Colonic mucosa (tissue), 4 donors: ENCODE measurements at regions not wholly inside any gene's neighbourhood (a gene's known extent, or its start where the extent isn't known, plus 50 kb on each side); places are given as distances from the start of the nearest gene placed in this dataset.

ENCODE experiments used
- DNase-seq: peaks from one replicate; pipeline ENCODE4 v3.0.0-alpha.2; 2020
- H3K27ac ChIP-seq: fragments of 200-600 bp; one replicate; pipeline ENCODE4 v1.8.0; 2021
- H3K27me3 ChIP-seq: fragments of 200-600 bp; one replicate; pipeline ENCODE4 v1.8.0; 2021
- H3K36me3 ChIP-seq: fragments of 200-600 bp; one replicate; pipeline ENCODE4 v1.8.0; 2021
- H3K4me1 ChIP-seq: fragments of 200-600 bp; one replicate; pipeline ENCODE4 v1.8.0; 2021; ENCODE audit warnings: mild to moderate bottlenecking
- H3K4me3 ChIP-seq: fragments of 200-600 bp; one replicate; pipeline ENCODE4 v1.8.0; 2021
- H3K9ac ChIP-seq, 2 donors: one replicate each; pipeline ENCODE4 v1.7.0; 2013; ENCODE audit warnings: control low read depth in 2 of 2, low read depth in 2 of 2, low read length in 2 of 2
- H3K9me3 ChIP-seq: fragments of 200-600 bp; one replicate; pipeline ENCODE4 v1.8.0; 2021
- CTCF ChIP-seq: fragments of 200-600 bp; IDR thresholded peaks from one replicate; pipeline ENCODE4 v1.8.0; 2022; ENCODE audit warnings: antibody characterized with exemption, mild to moderate bottlenecking
- intact Hi-C: fragments of 100-400 bp; cut with DNase I; formaldehyde crosslinking; loops from one replicate; pipeline ENCODE4 v1.14.1; 2022
- donor health status: healthy.
- donor health status: DM: no; HTN: no; CAD: no.
- donor health status: DM: no; HTN: no; CAD: no.

GRCh38 chr7:46586406-46586805 is 665.3 kb upstream of the IGFBP3 start:
- intact Hi-C loops, result no loop called here

GRCh38 chr7:46583656-46584055 is 662.6 kb upstream of the IGFBP3 start:
- TF ChIP-seq CTCF, result no peak
- Histone ChIP-seq H3K4me1 (no peaks in the 10 kb centered on the region), H3K9me3 (no peaks in the 10 kb centered on the region), H3K9ac (no peak overlapping the region), H3K27ac (no peak overlapping the region), H3K36me3 (no peaks in the 10 kb centered on the region), H3K27me3 (no peaks in the 10 kb centered on the region), H3K4me3 (no peak overlapping the region)
- DNase-seq, result no peak
- intact Hi-C loops, result no loop called here

More at GRCh38 chr7:46586406-46586805, 665.3 kb upstream of the IGFBP3 start:
- Histone ChIP-seq H3K27ac (no peak overlapping the region), H3K36me3 (no peaks in the 10 kb centered on the region), H3K27me3 (no peaks in the 10 kb centered on the region), H3K4me3 (no peak overlapping the region), H3K9ac (no peak overlapping the region), H3K4me1 (no peaks in the 10 kb centered on the region), H3K9me3 (no peaks in the 10 kb centered on the region)
- TF ChIP-seq CTCF, result no peak
- DNase-seq, result no peak

- intact Hi-C loops, result no loop called here
Observed at GRCh38 chr7:46581268-46581667, 660.2 kb upstream of the IGFBP3 start.

GRCh38 chr7:46580766-46581165 is 659.7 kb upstream of the IGFBP3 start:
- no peaks in the 10 kb centered on the region for H3K9me3 ChIP-seq
- DNase-seq, result no peak
- no peaks in the 10 kb centered on the region for H3K27me3 ChIP-seq
- TF ChIP-seq CTCF, result no peak
- no peak overlapping the region for H3K27ac ChIP-seq
- intact Hi-C loops, result no loop called here
- H3K4me1 ChIP-seq, result no peaks in the 10 kb centered on the region
- no peak overlapping the region for H3K9ac ChIP-seq
- H3K36me3 ChIP-seq, result no peaks in the 10 kb centered on the region
- H3K4me3 ChIP-seq, result no peak overlapping the region

More at GRCh38 chr7:46581268-46581667, 660.2 kb upstream of the IGFBP3 start:
- no peak for DNase-seq
- Histone ChIP-seq H3K27me3 (no peaks in the 10 kb centered on the region), H3K36me3 (no peaks in the 10 kb centered on the region), H3K4me1 (no peaks in the 10 kb centered on the region), H3K9me3 (no peaks in the 10 kb centered on the region), H3K27ac (no peak overlapping the region), H3K9ac (no peak overlapping the region), H3K4me3 (no peak overlapping the region)
- TF ChIP-seq CTCF, result no peak

GRCh38 chr7:46577394-46577793 is 656.3 kb upstream of the IGFBP3 start:
- no peaks in the 10 kb centered on the region for H3K9me3 ChIP-seq
- no peak for DNase-seq
- H3K27ac ChIP-seq, result no peak overlapping the region
- H3K4me1 ChIP-seq, result no peaks in the 10 kb centered on the region
- TF ChIP-seq CTCF, result no peak
- no peak overlapping the region for H3K9ac ChIP-seq
- H3K36me3 ChIP-seq, result no peaks in the 10 kb centered on the region
- H3K27me3 ChIP-seq, result no peaks in the 10 kb centered on the region
- no peak overlapping the region for H3K4me3 ChIP-seq
- intact Hi-C loops, result no loop called here

- no peaks in the 10 kb centered on the region for H3K4me1 ChIP-seq
- H3K9me3 ChIP-seq, result no peaks in the 10 kb centered on the region
- DNase-seq, result no peak
- intact Hi-C loops, result no loop called here
- no peaks in the 10 kb centered on the region for H3K27me3 ChIP-seq
- H3K4me3 ChIP-seq, result no peak overlapping the region
- H3K9ac ChIP-seq, result no peak overlapping the region
- no peaks in the 10 kb centered on the region for H3K36me3 ChIP-seq
- H3K27ac ChIP-seq, result no peak overlapping the region
- no peak for TF ChIP-seq CTCF
Observed at GRCh38 chr7:46576950-46577349, 655.9 kb upstream of the IGFBP3 start.
